H1 (cell line): ENCODE measurements at regions not wholly inside any gene's neighbourhood (a gene's known extent, or its start where the extent isn't known, plus 50 kb on each side); places are given as distances from the start of the nearest gene placed in this dataset.
A peak's percentile ranks its signal among the peaks of the same experiment; 100 is the strongest.

Experiments used
- CTCF ChIA-PET: fragments of 300-600 bp; sonication (Branson Sonifier 250); formaldehyde crosslinking; loops from one replicate; lab custom pipeline; 2021; ENCODE audit not compliant: partially characterized antibody; lab: Charles Lee
- POLR2A ChIA-PET: fragments of 300-600 bp; sonication (Branson Sonifier 250); formaldehyde crosslinking; loops from one replicate; lab custom pipeline; 2021; ENCODE audit warnings: inconsistent platforms; ENCODE audit not compliant: partially characterized antibody; lab: Charles Lee
- DNase-seq, 2 experiments: peaks; one replicate each; pipeline versions ENCODE4 v3.0.0 to v3.0.0-alpha.2; 2010 to 2022; ENCODE audit warnings: low spot score in 2 of 2, low read depth in 1 of 2, mixed read lengths in 1 of 2
- FAIRE-seq: peaks from 2 replicates; lab custom pipeline; 2011; peaks lifted over from hg19 to GRCh38; lab: Jason Lieb, UNC
- H2AFZ ChIP-seq: 2 replicates; pipeline ENCODE4 v1.8.1; 2012; ENCODE audit warnings: low read length, inconsistent platforms
- H2AK5ac ChIP-seq: 2 replicates; pipeline ENCODE4 v1.6.1; 2013; ENCODE audit warnings: low read depth, low read length
- H2BK120ac ChIP-seq: replicated peaks from 2 replicates; pipeline ENCODE3; 2013; ENCODE audit warnings: low read depth, low read length, inconsistent platforms
- H2BK12ac ChIP-seq: 2 replicates; pipeline ENCODE4 v1.6.1; 2013; ENCODE audit warnings: low read depth, low read length
- H2BK15ac ChIP-seq: 2 replicates; pipeline ENCODE4 v1.6.1; 2013; ENCODE audit warnings: low read length
- H2BK20ac ChIP-seq: 2 replicates; pipeline ENCODE4 v1.6.1; 2013; ENCODE audit warnings: low read length
- H2BK5ac ChIP-seq: 2 replicates; pipeline ENCODE4 v1.6.1; 2013; ENCODE audit warnings: low read depth, low read length
- H3K14ac ChIP-seq: 2 replicates; pipeline ENCODE4 v1.6.1; 2013; ENCODE audit warnings: inconsistent platforms; ENCODE audit not compliant: insufficient read length
- H3K18ac ChIP-seq: 2 replicates; pipeline ENCODE4 v1.6.1; 2013; ENCODE audit warnings: low read length; ENCODE audit errors: extremely low read depth
- H3K23ac ChIP-seq: 2 replicates; pipeline ENCODE4 v1.6.1; 2013; ENCODE audit warnings: inconsistent platforms; ENCODE audit not compliant: insufficient read length
- H3K23me2 ChIP-seq: 2 replicates; pipeline ENCODE4 v1.6.1; 2013; ENCODE audit warnings: low read depth, low read length
- H3K27ac ChIP-seq: 2 replicates; pipeline ENCODE4 v1.6.1; 2011; ENCODE audit warnings: low read depth, low read length, inconsistent platforms
- H3K27me3 ChIP-seq, 4 experiments: replicated peaks in 1 of 4; 1 replicate in 1 of 4; 2 replicates in 3 of 4; pipeline versions ENCODE4 v1.6.1 to v1.8.1; 2011 to 2013; ENCODE audit warnings: low read length in 3 of 4, mild to moderate bottlenecking in 3 of 4, inconsistent platforms in 2 of 4, mixed read lengths in 2 of 4, moderate library complexity in 1 of 4; ENCODE audit not compliant: control insufficient read depth in 3 of 4, insufficient read depth in 3 of 4; ENCODE audit errors: extremely low read depth in 1 of 4
- H3K36me3 ChIP-seq, 4 experiments: 2 replicates each; pipeline versions ENCODE4 v1.6.1 to v1.8.1; 2011 to 2013; ENCODE audit warnings: mild to moderate bottlenecking in 4 of 4, low read length in 3 of 4, moderate library complexity in 2 of 4, control low read depth in 1 of 4, inconsistent platforms in 1 of 4; ENCODE audit not compliant: insufficient read depth in 4 of 4, control insufficient read depth in 2 of 4
- H3K4ac ChIP-seq: replicated peaks from 2 replicates; pipeline ENCODE3; 2013; ENCODE audit warnings: low read length, low read depth, mixed read lengths, inconsistent platforms; ENCODE audit not compliant: insufficient read length
- H3K4me1 ChIP-seq, 4 experiments: replicated peaks in 1 of 4; 1 replicate in 1 of 4; 2 replicates in 3 of 4; pipeline versions ENCODE4 v1.6.1 to v1.8.1; 2011 to 2013; ENCODE audit warnings: low read length in 3 of 4, inconsistent platforms in 2 of 4, mixed read lengths in 1 of 4; ENCODE audit not compliant: insufficient read depth in 4 of 4, control insufficient read depth in 3 of 4
- H3K4me2 ChIP-seq, 2 experiments: 2 replicates each; pipeline versions ENCODE4 v1.6.1 to v1.8.1; 2011 to 2013; ENCODE audit warnings: low read depth in 2 of 2, low read length in 2 of 2, control low read depth in 1 of 2, inconsistent platforms in 1 of 2, mild to moderate bottlenecking in 1 of 2; ENCODE audit not compliant: insufficient read depth in 1 of 2
- H3K4me3 ChIP-seq, 4 experiments: fragments of 200-600, 300-600 bp in 1 of 4; sonication (generic), shearing (Covaris generic), sonication (Bioruptor Twin) in 1 of 4; 2 replicates each; pipeline versions ENCODE4 v1.5.1 to v1.8.1; 2011 to 2016; ENCODE audit warnings: low read length in 4 of 4, low read depth in 3 of 4, control low read depth in 2 of 4, inconsistent platforms in 2 of 4, mild to moderate bottlenecking in 2 of 4, mixed read lengths in 1 of 4, moderate library complexity in 1 of 4; ENCODE audit not compliant: insufficient read depth in 2 of 4; ENCODE audit errors: extremely low read depth in 1 of 4
- H3K56ac ChIP-seq: replicated peaks from 2 replicates; pipeline ENCODE3; 2013; ENCODE audit warnings: low read depth, mild to moderate bottlenecking, mixed read lengths, low read length, inconsistent platforms; ENCODE audit not compliant: insufficient read length
- H3K79me1 ChIP-seq: 2 replicates; pipeline ENCODE4 v1.6.1; 2013; ENCODE audit warnings: low read depth, low read length, control low read depth
- H3K79me2 ChIP-seq, 2 experiments: 2 replicates each; pipeline versions ENCODE4 v1.6.1 to v1.8.1; 2012 to 2013; ENCODE audit warnings: low read length in 2 of 2, mild to moderate bottlenecking in 2 of 2, inconsistent platforms in 1 of 2; ENCODE audit not compliant: insufficient read depth in 2 of 2, control insufficient read depth in 1 of 2
- H3K9ac ChIP-seq, 4 experiments: replicated peaks in 1 of 4; 1 replicate in 1 of 4; 2 replicates in 3 of 4; pipeline versions ENCODE4 v1.6.1 to v1.8.1; 2011 to 2013; ENCODE audit warnings: low read depth in 3 of 4, low read length in 3 of 4, control low read depth in 2 of 4, mild to moderate bottlenecking in 2 of 4, moderate library complexity in 2 of 4, inconsistent platforms in 1 of 4; ENCODE audit errors: extremely low read depth in 1 of 4
- H3K9me3 ChIP-seq, 2 experiments: 2 replicates each; pipeline versions ENCODE4 v1.6.1 to v1.8.1; 2012 to 2013; ENCODE audit warnings: mild to moderate bottlenecking in 2 of 2, moderate library complexity in 2 of 2, control low read depth in 1 of 2, inconsistent platforms in 1 of 2, low read depth in 1 of 2, low read length in 1 of 2, mixed read lengths in 1 of 2; ENCODE audit not compliant: insufficient read depth in 2 of 2
- H4K20me1 ChIP-seq, 2 experiments: replicated peaks in 1 of 2; 2 replicates each; pipeline versions ENCODE3 to v1.8.1; 2011 to 2013; ENCODE audit warnings: inconsistent platforms in 2 of 2, low read length in 2 of 2, mild to moderate bottlenecking in 1 of 2; ENCODE audit not compliant: insufficient read depth in 2 of 2, control insufficient read depth in 1 of 2
- H4K5ac ChIP-seq: 2 replicates; pipeline ENCODE4 v1.6.1; 2013; ENCODE audit warnings: low read length, low read depth, mixed read lengths, inconsistent platforms; ENCODE audit not compliant: insufficient read length
- H4K8ac ChIP-seq: 2 replicates; pipeline ENCODE4 v1.8.0; 2013; ENCODE audit warnings: mild to moderate bottlenecking, moderate library complexity, low read length, inconsistent platforms; ENCODE audit not compliant: insufficient read depth; ENCODE audit errors: extremely low read depth
- H4K91ac ChIP-seq: replicated peaks from 2 replicates; pipeline ENCODE3; 2013; ENCODE audit warnings: low read length, mixed read lengths, inconsistent platforms; ENCODE audit not compliant: insufficient read length
- WGBS, 2 experiments: shearing (Covaris generic) in 1 of 2; methylation state at CpG; one replicate each; pipeline versions ENCODE4 v1.1.6 to v1.1.7; 2013 to 2015; ENCODE audit warnings: low lambda C conversion rate in 2 of 2, mixed read lengths in 2 of 2, inconsistent platforms in 1 of 2, low coverage in 1 of 2, missing lambda C conversion rate in 1 of 2; ENCODE audit not compliant: insufficient replicate concordance in 2 of 2, insufficient coverage in 1 of 2, insufficient read length in 1 of 2; ENCODE audit errors: extremely low coverage in 1 of 2, missing lambda C conversion rate in 1 of 2; 5-methylcytosine and 5-hydroxymethylcytosine counted together

DNA sequence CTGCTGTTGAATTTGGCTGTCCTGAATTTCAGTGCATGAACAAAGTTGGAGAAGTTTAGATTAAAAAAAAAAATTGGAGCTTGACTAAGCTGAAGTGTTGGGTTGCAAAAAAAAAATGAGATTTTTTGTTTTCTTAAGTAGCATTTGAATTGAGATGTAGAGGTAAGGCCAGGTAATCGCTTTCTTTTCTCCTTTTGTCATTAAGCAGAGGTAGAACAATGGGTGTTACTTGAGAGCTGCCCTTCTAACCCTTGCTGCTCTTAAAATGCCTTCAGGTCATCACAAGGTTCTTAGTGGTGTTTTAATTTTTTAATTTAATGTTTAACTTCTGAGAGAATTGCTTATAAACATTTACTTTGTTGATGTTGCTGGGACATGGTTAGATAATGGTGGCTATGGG lies 84.1 kb upstream of the PRDM1 start:
- Histone ChIP-seq H2BK5ac (no peak overlapping the region), H3K36me3 (no peaks in the 10 kb centered on the region), H3K23me2 (no peaks in the 10 kb centered on the region), H3K56ac (no peak overlapping the region), H3K4me2 (peak overlapping the region; percentile 22 to 28; a peak in 3 of 4 replicates), H3K23ac (no peak overlapping the region), H3K14ac (no peak overlapping the region), H2BK120ac (no peak overlapping the region), H3K4me1 (peaks cover 2 to 17% (median 9%) of the 10 kb centered on the region in 4 experiments; a peak in 6 of 7 replicates), H2AFZ (no peak overlapping the region), H3K27ac (no peak overlapping the region), H3K9me3 (no peaks in the 10 kb centered on the region), H3K79me2 (no peaks in the 10 kb centered on the region), H2BK15ac (no peak overlapping the region), H4K91ac (no peak overlapping the region), H4K5ac (peak overlapping the region; percentile 23), H3K4ac (no peak overlapping the region), H3K4me3 (peak overlapping the region in 1 of 4 experiments; percentile 31; a peak in 1 of 8 replicates), H4K8ac (no peak overlapping the region), H2BK12ac (no peak overlapping the region), H3K9ac (no peak overlapping the region), H4K20me1 (no peaks in the 10 kb centered on the region), H3K79me1 (no peaks in the 10 kb centered on the region), H3K27me3 (peaks cover 1 to 15% (median 8%) of the 10 kb centered on the region in 4 experiments), H3K18ac (no peak overlapping the region), H2AK5ac (no peak overlapping the region), H2BK20ac (no peak overlapping the region)
- no peak for DNase-seq
- 0% methylated on average over 1 of the region's 1 CpG; no CpG with 5 or more reads in 1 of the 2 experiments for WGBS, 2 experiments
- ChIA-PET POLR2A (interaction anchor here (0.6 to 0.8 kb wide), 3 partner anchors 10 to 262 kb away, joined by 3 read pairs; no protein-coding TSS in a partner anchor), CTCF (interaction anchor here (0.6 to 1.9 kb wide), 4 partner anchors 9 to 501 kb away, joined by 3 to 6 read pairs (median 4); no protein-coding TSS in a partner anchor)
- peak; percentile 92 for FAIRE-seq
